Mammary epithelial cell (primary cell): ENCODE measurements at regions not wholly inside any gene's neighbourhood (a gene's known extent, or its start where the extent isn't known, plus 50 kb on each side); places are given as distances from the start of the nearest gene placed in this dataset.

Source experiments
- CTCF ChIP-seq, 2 donors: IDR thresholded peaks in 1 of 2; conservative IDR thresholded peaks in 1 of 2; 2 replicates each; pipeline ENCODE4 v1.5.1; 2011 to 2012; ENCODE audit warnings: inconsistent platforms in 2 of 2, low read length in 2 of 2, mild to moderate bottlenecking in 2 of 2, control low read depth in 1 of 2, low read depth in 1 of 2; ENCODE audit not compliant: insufficient read depth in 1 of 2; ENCODE audit errors: extremely low read depth in 1 of 2
- EZH2 ChIP-seq: IDR thresholded peaks from 2 replicates; pipeline ENCODE4 v1.6.1; 2012; ENCODE audit warnings: low read length, inconsistent platforms, borderline replicate concordance

DNA sequence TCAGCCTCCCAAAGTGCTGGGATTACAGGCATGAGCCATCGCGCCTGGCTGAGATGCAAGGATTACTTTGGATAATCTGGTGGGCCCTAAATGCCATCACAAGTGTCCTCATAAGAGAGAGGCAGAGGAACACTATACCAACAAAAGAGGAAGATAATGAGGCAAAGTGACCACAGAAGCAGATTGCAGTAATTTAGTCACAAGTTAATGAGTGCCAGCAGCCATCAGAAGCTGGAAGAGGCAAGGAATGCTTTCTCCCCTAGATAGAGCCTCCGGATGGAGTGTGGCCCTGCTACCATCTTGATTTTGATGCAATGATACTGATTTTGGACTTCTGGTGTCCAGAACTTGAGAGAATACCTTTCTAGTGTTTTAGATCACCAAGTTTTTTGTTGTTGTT, 122.3 kb downstream of the SPATA31D1 start:
- no peak for TF ChIP-seq CTCF (conservative IDR thresholded peaks at IDR 0.05 in 1 of 2, IDR thresholded peaks at IDR 0.05 in 1 of 2; ENCODE audit: extremely low read depth in 1 of 2, insufficient read depth in 1 of 2, low read depth in 1 of 2, low read length in 2 of 2)
- no peak for TF ChIP-seq EZH2
